AG10803 (cell line): ENCODE measurements at regions not wholly inside any gene's neighbourhood (a gene's known extent, or its start where the extent isn't known, plus 50 kb on each side); places are given as distances from the start of the nearest gene placed in this dataset.

Experiments used
- DNase-seq: peaks from one replicate; pipeline ENCODE4 v3.0.0; 2010; ENCODE audit warnings: low read depth
- H3K4me3 ChIP-seq: 2 replicates; pipeline ENCODE4 v1.5.1; 2011; ENCODE audit warnings: mild to moderate bottlenecking, low read length, control low read depth
- CTCF ChIP-seq: conservative IDR thresholded peaks from 2 replicates; pipeline ENCODE4 v1.5.1; 2011; ENCODE audit warnings: mild to moderate bottlenecking, low read length, control low read depth, inconsistent platforms

GRCh38 chr2:122216901-122217300 is 461.4 kb downstream of the TSN start:
- no peak for DNase-seq
- no peak overlapping the region for H3K4me3 ChIP-seq
- no peak for TF ChIP-seq CTCF

GRCh38 chr2:122218596-122218995 is 463.1 kb downstream of the TSN start:
- no peak overlapping the region for H3K4me3 ChIP-seq
- no peak for DNase-seq
- no peak for TF ChIP-seq CTCF

GRCh38 chr2:122219504-122219903 is 464.1 kb downstream of the TSN start:
- no peak for DNase-seq
- no peak overlapping the region for H3K4me3 ChIP-seq
- no peak for TF ChIP-seq CTCF

GRCh38 chr2:122221665-122222064 is 466.2 kb downstream of the TSN start:
- no peak for TF ChIP-seq CTCF
- no peak for DNase-seq
- H3K4me3 ChIP-seq, result no peak overlapping the region

GRCh38 chr2:122231296-122231695 is 475.8 kb downstream of the TSN start:
- H3K4me3 ChIP-seq, result no peak overlapping the region
- no peak for DNase-seq
- TF ChIP-seq CTCF, result no peak

- no peak for TF ChIP-seq CTCF
- no peak overlapping the region for H3K4me3 ChIP-seq
- no peak for DNase-seq
Observed at GRCh38 chr2:122233372-122233771, 477.9 kb downstream of the TSN start.

- H3K4me3 ChIP-seq, result no peak overlapping the region
- DNase-seq, result peak; percentile 87
- TF ChIP-seq CTCF, result no peak
Observed at GRCh38 chr2:122236152-122236874, 480.9 kb downstream of the TSN start.
